ENCODE measurements at regions not wholly inside any gene's neighbourhood (a gene's known extent, or its start where the extent isn't known, plus 50 kb on each side); places are given as distances from the start of the nearest gene placed in this dataset.

GRCh38 chr7:12862146-12862545 is 174.7 kb downstream of the ARL4A start:
- Mint-ChIP-seq H3K4me3 (no peak overlapping the region), H3K27ac (no peak overlapping the region), H3K9me3 (no peaks in the 10 kb centered on the region), H3K27me3 (peaks cover 0 to 7% of the 10 kb centered on the region in 2 donors), H3K4me1 (no peaks in the 10 kb centered on the region), H3K36me3 (no peaks in the 10 kb centered on the region)
- Histone ChIP-seq H3K4me3 (ENCODE audit: low read length) (no peak overlapping the region), H3K27ac (ENCODE audit: low read depth, low read length) (no peak overlapping the region), H3K27me3 (ENCODE audit: insufficient read depth, low read length, poor library complexity, severe bottlenecking) (no peaks in the 10 kb centered on the region), H3K36me3 (ENCODE audit: insufficient read depth, low read length) (no peaks in the 10 kb centered on the region), H3K4me1 (ENCODE audit: insufficient read depth, low read length) (no peaks in the 10 kb centered on the region), H3K9me3 (ENCODE audit: low read length) (no peaks in the 10 kb centered on the region)
- ChIA-PET POLR2A (no interaction called here), CTCF (no interaction called here)
- DNase-seq: no peak

- no peaks in the 10 kb centered on the region for H3K9me3 Mint-ChIP-seq
- no peaks in the 10 kb centered on the region for H3K4me1 Mint-ChIP-seq
- no peak overlapping the region for H3K27ac Mint-ChIP-seq
- H3K27me3 Mint-ChIP-seq: peaks cover 0 to 7% of the 10 kb centered on the region in 2 donors
- no peak overlapping the region for H3K4me3 ChIP-seq (ENCODE audit: low read length)
- no peak overlapping the region for H3K4me3 Mint-ChIP-seq
- H3K27ac ChIP-seq (ENCODE audit: low read depth, low read length): no peak overlapping the region
- no peaks in the 10 kb centered on the region for H3K36me3 ChIP-seq (ENCODE audit: insufficient read depth, low read length)
- DNase-seq: peak in 1 of 5 donors; percentile 30
- H3K9me3 ChIP-seq (ENCODE audit: low read length): no peaks in the 10 kb centered on the region
- ChIA-PET CTCF (no interaction called here), POLR2A (no interaction called here)
- H3K4me1 ChIP-seq (ENCODE audit: insufficient read depth, low read length): no peaks in the 10 kb centered on the region
- H3K27me3 ChIP-seq (ENCODE audit: insufficient read depth, low read length, poor library complexity, severe bottlenecking): no peaks in the 10 kb centered on the region
- no peaks in the 10 kb centered on the region for H3K36me3 Mint-ChIP-seq
Measured at GRCh38 chr7:12864470-12865046, 177.1 kb downstream of the ARL4A start.

DNA sequence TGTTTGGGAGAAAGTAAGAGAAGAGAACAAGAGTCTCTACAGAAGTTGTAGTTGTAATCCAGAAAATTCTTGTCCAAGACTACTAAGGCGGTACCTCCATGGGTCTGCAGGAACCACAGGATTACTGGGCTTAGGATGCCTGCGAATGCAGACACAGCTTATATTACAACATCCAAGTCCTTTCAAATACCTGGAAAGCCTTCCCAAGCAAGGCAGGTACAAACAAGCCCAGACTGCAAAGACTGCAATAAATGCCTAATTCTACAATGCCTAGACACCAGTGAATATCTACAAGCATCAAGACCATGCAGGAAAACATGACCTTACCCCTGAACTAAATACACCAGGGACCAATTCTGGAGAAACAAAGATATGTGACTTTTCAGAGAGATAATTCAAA is 178.2 kb downstream of the ARL4A start:
- DNase-seq: no peak
- Histone ChIP-seq H3K36me3 (ENCODE audit: insufficient read depth, low read length) (no peaks in the 10 kb centered on the region), H3K9me3 (ENCODE audit: low read length) (no peaks in the 10 kb centered on the region), H3K27me3 (ENCODE audit: insufficient read depth, low read length, poor library complexity, severe bottlenecking) (no peaks in the 10 kb centered on the region), H3K4me1 (ENCODE audit: insufficient read depth, low read length) (no peaks in the 10 kb centered on the region), H3K27ac (ENCODE audit: low read depth, low read length) (no peak overlapping the region), H3K4me3 (ENCODE audit: low read length) (no peak overlapping the region)
- no peaks in the 10 kb centered on the region for H3K36me3 Mint-ChIP-seq
- ChIA-PET POLR2A (no interaction called here), CTCF (interaction anchor here (0.6 kb wide), 1 partner anchor 41 kb away, joined by 3 read pairs; no protein-coding TSS in a partner anchor)
- H3K4me1 Mint-ChIP-seq: no peaks in the 10 kb centered on the region
- H3K27me3 Mint-ChIP-seq: peaks cover 3 to 7% of the 10 kb centered on the region in 2 donors
- H3K9me3 Mint-ChIP-seq: no peaks in the 10 kb centered on the region
- H3K27ac Mint-ChIP-seq: no peak overlapping the region
- no peak overlapping the region for H3K4me3 Mint-ChIP-seq

DNA sequence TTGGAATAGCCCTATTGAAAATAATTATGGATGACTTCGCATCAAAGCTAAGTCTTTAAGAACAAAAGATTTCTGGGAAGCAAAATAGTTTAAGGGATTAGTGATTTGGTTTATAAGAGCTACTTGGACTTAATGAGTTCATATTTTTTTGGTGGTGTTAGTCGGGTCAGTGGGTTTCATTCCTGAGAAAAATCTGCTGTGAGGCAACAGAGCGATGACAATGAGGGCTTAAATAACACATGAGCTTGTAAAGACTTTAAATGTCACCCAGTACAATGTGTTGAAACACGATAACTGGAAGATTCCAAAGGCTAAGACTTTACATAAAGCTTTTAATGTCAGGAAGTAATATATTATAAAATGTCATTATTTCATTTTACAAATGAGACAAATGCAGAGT is 178.8 kb downstream of the ARL4A start:
- H3K4me3 ChIP-seq (ENCODE audit: low read length): no peak overlapping the region
- H3K27ac Mint-ChIP-seq: peak overlapping the region in 1 of 8 donors; percentile 39
- H3K36me3 ChIP-seq (ENCODE audit: insufficient read depth, low read length): no peaks in the 10 kb centered on the region
- H3K27me3 ChIP-seq (ENCODE audit: insufficient read depth, low read length, poor library complexity, severe bottlenecking): no peaks in the 10 kb centered on the region
- H3K36me3 Mint-ChIP-seq: no peaks in the 10 kb centered on the region
- ChIA-PET POLR2A (no interaction called here), CTCF (interaction anchor here (0.6 to 1.1 kb wide), 2 partner anchors 10 to 40 kb away, joined by 3 read pairs; no protein-coding TSS in a partner anchor)
- H3K4me3 Mint-ChIP-seq: no peak overlapping the region
- DNase-seq: no peak
- no peaks in the 10 kb centered on the region for H3K4me1 Mint-ChIP-seq
- no peaks in the 10 kb centered on the region for H3K4me1 ChIP-seq (ENCODE audit: insufficient read depth, low read length)
- no peaks in the 10 kb centered on the region for H3K9me3 Mint-ChIP-seq
- H3K27me3 Mint-ChIP-seq: peaks cover 3 to 7% of the 10 kb centered on the region in 2 donors
- no peaks in the 10 kb centered on the region for H3K9me3 ChIP-seq (ENCODE audit: low read length)
- H3K27ac ChIP-seq (ENCODE audit: low read depth, low read length): no peak overlapping the region

DNA sequence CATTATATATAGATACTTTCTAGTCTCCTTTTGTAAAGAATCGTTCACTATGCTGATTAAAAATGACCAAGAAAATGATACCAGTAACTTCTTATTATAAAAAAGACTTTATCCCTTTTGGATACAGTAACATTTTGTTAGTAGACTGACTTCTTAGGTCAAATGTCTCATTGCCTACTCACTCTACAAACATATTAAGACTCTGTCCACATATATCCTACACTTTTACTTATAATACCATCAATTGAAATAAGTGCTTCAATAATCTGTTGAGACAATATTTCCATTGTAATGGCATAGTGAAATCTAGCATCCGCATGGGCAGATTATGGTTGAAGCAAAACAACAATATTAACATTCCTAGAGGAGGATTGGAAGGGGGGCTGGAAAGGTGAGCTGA is 180.6 kb downstream of the ARL4A start:
- no peak overlapping the region for H3K4me3 Mint-ChIP-seq
- H3K27me3 ChIP-seq (ENCODE audit: insufficient read depth, low read length, poor library complexity, severe bottlenecking): no peaks in the 10 kb centered on the region
- no peaks in the 10 kb centered on the region for H3K36me3 ChIP-seq (ENCODE audit: insufficient read depth, low read length)
- H3K4me1 ChIP-seq (ENCODE audit: insufficient read depth, low read length): no peaks in the 10 kb centered on the region
- H3K4me1 Mint-ChIP-seq: no peaks in the 10 kb centered on the region
- ChIA-PET CTCF (no interaction called here), POLR2A (no interaction called here)
- H3K4me3 ChIP-seq (ENCODE audit: low read length): no peak overlapping the region
- no peak for DNase-seq
- H3K36me3 Mint-ChIP-seq: no peaks in the 10 kb centered on the region
- H3K9me3 ChIP-seq (ENCODE audit: low read length): no peaks in the 10 kb centered on the region
- peaks cover 2 to 7% of the 10 kb centered on the region in 2 donors for H3K27me3 Mint-ChIP-seq
- H3K27ac Mint-ChIP-seq: no peak overlapping the region
- no peaks in the 10 kb centered on the region for H3K9me3 Mint-ChIP-seq
- no peak overlapping the region for H3K27ac ChIP-seq (ENCODE audit: low read depth, low read length)

DNA sequence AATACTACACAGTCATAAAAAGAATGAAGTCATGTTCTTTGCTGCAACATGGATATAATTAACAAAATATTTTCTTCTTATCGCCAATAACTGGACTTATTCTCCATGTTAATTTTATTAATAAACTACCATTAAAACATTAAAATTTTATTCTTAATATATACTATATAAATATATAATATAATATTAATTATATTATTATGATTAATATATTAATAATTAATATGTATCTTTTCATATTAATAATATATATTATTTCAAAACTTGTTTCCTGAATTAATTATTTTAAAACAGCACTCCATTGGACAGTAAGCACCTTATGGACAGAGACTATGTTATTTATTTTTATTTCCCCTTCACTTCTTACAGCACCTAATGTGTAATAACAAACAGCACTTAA is 182.8 kb downstream of the ARL4A start:
- H3K4me3 ChIP-seq (ENCODE audit: low read length): no peak overlapping the region
- Mint-ChIP-seq H3K27ac (no peak overlapping the region), H3K9me3 (no peaks in the 10 kb centered on the region), H3K27me3 (peaks cover 2 to 7% of the 10 kb centered on the region in 2 donors), H3K4me3 (no peak overlapping the region), H3K36me3 (no peaks in the 10 kb centered on the region), H3K4me1 (no peaks in the 10 kb centered on the region)
- H3K27me3 ChIP-seq (ENCODE audit: insufficient read depth, low read length, poor library complexity, severe bottlenecking): no peaks in the 10 kb centered on the region
- no peaks in the 10 kb centered on the region for H3K36me3 ChIP-seq (ENCODE audit: insufficient read depth, low read length)
- CTCF ChIA-PET: no interaction called here
- no peaks in the 10 kb centered on the region for H3K4me1 ChIP-seq (ENCODE audit: insufficient read depth, low read length)
- H3K9me3 ChIP-seq (ENCODE audit: low read length): no peaks in the 10 kb centered on the region
- no peak overlapping the region for H3K27ac ChIP-seq (ENCODE audit: low read depth, low read length)
- POLR2A ChIA-PET: no interaction called here
- DNase-seq: no peak

DNA sequence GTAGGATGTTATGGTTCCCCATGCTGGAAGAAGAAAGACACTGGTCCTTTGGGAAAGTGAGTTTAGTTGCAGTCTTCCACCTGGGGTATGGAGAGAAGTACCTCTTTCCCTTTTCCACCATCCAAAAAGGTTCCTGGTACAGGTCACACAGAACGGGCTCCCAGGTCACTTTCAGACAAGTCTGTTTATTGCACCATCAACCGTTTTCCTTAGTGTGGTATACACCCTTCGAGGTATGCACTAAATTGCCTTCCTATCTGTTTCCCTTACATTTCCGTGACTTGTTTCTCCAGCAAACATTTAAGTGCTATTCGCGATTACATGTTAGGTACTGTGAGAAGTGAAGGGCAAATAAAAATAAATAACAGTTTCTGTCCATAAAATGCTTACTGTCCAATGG is 185.1 kb downstream of the ARL4A start:
- Histone ChIP-seq H3K36me3 (ENCODE audit: insufficient read depth, low read length) (no peaks in the 10 kb centered on the region), H3K9me3 (ENCODE audit: low read length) (no peaks in the 10 kb centered on the region), H3K27ac (ENCODE audit: low read depth, low read length) (no peak overlapping the region), H3K4me3 (ENCODE audit: low read length) (no peak overlapping the region), H3K27me3 (ENCODE audit: insufficient read depth, low read length, poor library complexity, severe bottlenecking) (no peaks in the 10 kb centered on the region), H3K4me1 (ENCODE audit: insufficient read depth, low read length) (no peaks in the 10 kb centered on the region)
- POLR2A ChIA-PET: no interaction called here
- H3K36me3 Mint-ChIP-seq: no peaks in the 10 kb centered on the region
- H3K27me3 Mint-ChIP-seq: peaks cover 0 to 7% of the 10 kb centered on the region in 2 donors
- no peaks in the 10 kb centered on the region for H3K9me3 Mint-ChIP-seq
- H3K4me3 Mint-ChIP-seq: no peak overlapping the region
- CTCF ChIA-PET: no interaction called here
- no peak for DNase-seq
- no peaks in the 10 kb centered on the region for H3K4me1 Mint-ChIP-seq
- H3K27ac Mint-ChIP-seq: no peak overlapping the region

DNA sequence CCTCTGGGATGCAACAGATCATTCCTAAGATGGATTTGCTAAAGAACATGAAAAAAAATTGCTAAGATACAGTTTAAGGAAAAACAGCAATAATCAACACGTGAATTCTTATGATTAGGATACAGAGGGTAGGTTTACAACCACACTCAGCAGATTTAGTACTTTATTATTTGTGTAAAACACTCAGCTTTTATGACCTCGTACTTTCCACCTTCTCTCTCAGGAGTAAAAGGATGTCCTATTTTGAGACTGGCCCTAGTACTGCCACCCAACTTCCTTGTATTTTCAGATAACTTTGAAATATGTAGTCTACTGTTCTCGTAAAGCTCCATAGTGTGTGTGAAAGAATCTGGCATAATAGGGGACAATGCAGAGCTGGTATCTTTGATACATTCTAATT is 186.1 kb downstream of the ARL4A start:
- H3K27ac ChIP-seq (ENCODE audit: low read depth, low read length): no peak overlapping the region
- H3K4me3 ChIP-seq (ENCODE audit: low read length): no peak overlapping the region
- peaks cover 3 to 7% of the 10 kb centered on the region in 2 donors for H3K27me3 Mint-ChIP-seq
- H3K4me1 ChIP-seq (ENCODE audit: insufficient read depth, low read length): no peaks in the 10 kb centered on the region
- ChIA-PET CTCF (no interaction called here), POLR2A (no interaction called here)
- no peaks in the 10 kb centered on the region for H3K27me3 ChIP-seq (ENCODE audit: insufficient read depth, low read length, poor library complexity, severe bottlenecking)
- no peak for DNase-seq
- no peak overlapping the region for H3K27ac Mint-ChIP-seq
- no peaks in the 10 kb centered on the region for H3K9me3 Mint-ChIP-seq
- H3K36me3 Mint-ChIP-seq: no peaks in the 10 kb centered on the region
- no peak overlapping the region for H3K4me3 Mint-ChIP-seq
- no peaks in the 10 kb centered on the region for H3K4me1 Mint-ChIP-seq
- H3K9me3 ChIP-seq (ENCODE audit: low read length): no peaks in the 10 kb centered on the region
- H3K36me3 ChIP-seq (ENCODE audit: insufficient read depth, low read length): no peaks in the 10 kb centered on the region

DNA sequence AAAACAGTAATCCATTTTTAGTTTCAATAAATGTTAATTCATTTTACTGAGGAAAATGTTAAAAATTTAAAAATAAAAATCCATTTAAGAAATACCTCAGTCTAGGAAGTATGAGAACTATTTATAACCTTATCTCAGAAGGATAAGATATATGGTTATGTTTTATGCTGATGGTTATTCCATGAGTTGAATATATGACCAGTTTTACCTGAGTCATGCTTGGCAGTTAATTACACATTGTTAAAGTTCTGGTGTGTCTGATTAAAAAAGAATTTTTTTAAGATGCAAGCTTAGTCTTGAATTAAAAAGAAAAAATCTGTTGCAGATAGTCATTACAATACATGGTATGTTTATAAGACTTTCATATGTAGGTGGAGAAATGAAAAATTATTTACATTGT is 191.7 kb downstream of the ARL4A start:
- POLR2A ChIA-PET: no interaction called here
- Mint-ChIP-seq H3K36me3 (no peaks in the 10 kb centered on the region), H3K4me3 (no peak overlapping the region), H3K27ac (no peak overlapping the region), H3K9me3 (peaks cover 0 to 2% (median 0%) of the 10 kb centered on the region in 5 donors), H3K4me1 (no peaks in the 10 kb centered on the region), H3K27me3 (peaks cover 0 to 3% of the 10 kb centered on the region in 2 donors)
- no peak for DNase-seq
- H3K27ac ChIP-seq (ENCODE audit: low read depth, low read length): no peak overlapping the region
- no peaks in the 10 kb centered on the region for H3K9me3 ChIP-seq (ENCODE audit: low read length)
- H3K36me3 ChIP-seq (ENCODE audit: insufficient read depth, low read length): no peaks in the 10 kb centered on the region
- H3K4me1 ChIP-seq (ENCODE audit: insufficient read depth, low read length): no peaks in the 10 kb centered on the region
- CTCF ChIA-PET: no interaction called here
- no peaks in the 10 kb centered on the region for H3K27me3 ChIP-seq (ENCODE audit: insufficient read depth, low read length, poor library complexity, severe bottlenecking)
- H3K4me3 ChIP-seq (ENCODE audit: low read length): no peak overlapping the region

All from CD8-positive, alpha-beta memory T cell (primary cell).